Limb (tissue), 2 donors: ENCODE measurements at regions not wholly inside any gene's neighbourhood (a gene's known extent, or its start where the extent isn't known, plus 50 kb on each side); places are given as distances from the start of the nearest gene placed in this dataset.

Experiments
- DNase-seq, 2 donors: peaks; one replicate each; pipeline ENCODE4 v3.0.0-alpha.2; 2016; ENCODE audit errors: extremely low spot score in 2 of 2

DNA sequence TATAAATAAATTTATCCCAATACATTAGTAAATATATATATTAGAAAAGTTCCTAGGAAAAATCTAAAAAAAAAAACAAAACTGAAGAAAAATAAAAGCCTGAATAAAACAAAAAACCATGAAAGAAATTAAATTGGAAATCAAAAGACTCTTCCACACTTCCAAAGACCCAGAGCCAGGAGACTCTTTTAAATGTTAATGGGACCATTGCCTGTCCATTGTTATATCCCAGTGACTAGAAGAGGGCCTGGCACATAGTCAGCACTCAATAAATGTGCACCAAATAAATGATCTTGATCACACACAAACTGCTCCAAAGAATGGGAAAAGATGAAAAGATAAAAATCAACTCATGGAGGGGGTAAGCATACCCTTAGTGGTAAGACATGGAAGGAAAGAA lies 51.3 kb upstream of the CLDN18 start:
- no peak for DNase-seq
